Kidney (tissue), 13 donors: ENCODE measurements at regions not wholly inside any gene's neighbourhood (a gene's known extent, or its start where the extent isn't known, plus 50 kb on each side); places are given as distances from the start of the nearest gene placed in this dataset.
A peak's percentile ranks its signal among the peaks of the same experiment; 100 is the strongest.

Source experiments
- DNase-seq, 5 donors: peaks; one replicate each; pipeline ENCODE4 v3.0.0-alpha.2; 2013 to 2020
- FAIRE-seq: peaks from 2 replicates; lab custom pipeline; 2012; peaks lifted over from hg19 to GRCh38; lab: Jason Lieb, UNC
- H3K27ac ChIP-seq, 2 donors: one replicate each; pipeline ENCODE4 v1.7.0; 2013; ENCODE audit warnings: low read depth in 2 of 2, low read length in 2 of 2, inconsistent platforms in 1 of 2
- H3K27me3 ChIP-seq: one replicate; pipeline ENCODE4 v1.7.1; 2013; ENCODE audit warnings: low read length, inconsistent platforms; ENCODE audit not compliant: control insufficient read depth, insufficient read depth
- H3K36me3 ChIP-seq, 3 donors: one replicate each; pipeline versions ENCODE4 v1.7.0 to v1.7.1; 2013; ENCODE audit warnings: low read length in 3 of 3, control low read depth in 1 of 3, inconsistent platforms in 1 of 3; ENCODE audit not compliant: insufficient read depth in 3 of 3, control insufficient read depth in 2 of 3
- H3K4me1 ChIP-seq, 3 donors: one replicate each; pipeline versions ENCODE4 v1.7.0 to v1.7.1; 2013; ENCODE audit warnings: low read length in 3 of 3, inconsistent platforms in 1 of 3, low read depth in 1 of 3; ENCODE audit not compliant: control insufficient read depth in 2 of 3, insufficient read depth in 2 of 3
- H3K4me3 ChIP-seq, 3 donors: one replicate each; pipeline versions ENCODE4 v1.7.0 to v1.8.1; 2013; ENCODE audit warnings: low read length in 3 of 3, control low read depth in 1 of 3, inconsistent platforms in 1 of 3
- H3K9ac ChIP-seq, 3 donors: one replicate each; pipeline versions ENCODE4 v1.7.0 to v1.7.1; 2013; ENCODE audit warnings: low read length in 3 of 3, control low read depth in 1 of 3, inconsistent platforms in 1 of 3
- H3K9me3 ChIP-seq, 3 donors: one replicate each; pipeline versions ENCODE4 v1.7.0 to v1.7.1; 2013; ENCODE audit warnings: low read length in 3 of 3, control low read depth in 1 of 3, inconsistent platforms in 1 of 3; ENCODE audit not compliant: control insufficient read depth in 2 of 3, insufficient read depth in 1 of 3
- intact Hi-C: fragments of 100-400 bp; cut with DNase I; formaldehyde crosslinking; loops from one replicate; pipeline ENCODE4 v1.11.1; 2022
- TF ChIP-seq, protein P1 (sequence below): IDR thresholded peaks from 3 replicates; pipeline ENCODE4 v1.5.1; 2012; ENCODE audit warnings: mild to moderate bottlenecking, moderate library complexity, borderline replicate concordance; ENCODE audit not compliant: insufficient read depth; ENCODE audit errors: extremely low read depth
- donor health status: control.
- donor health status: control.
- donor health status: control.
- donor health status: control.
- donor health status: control.
- donor health status: DM: yes; HTN: yes; CAD: no.
- donor health status: Normal renal cell carcinoma (clear cell type).

DNA sequence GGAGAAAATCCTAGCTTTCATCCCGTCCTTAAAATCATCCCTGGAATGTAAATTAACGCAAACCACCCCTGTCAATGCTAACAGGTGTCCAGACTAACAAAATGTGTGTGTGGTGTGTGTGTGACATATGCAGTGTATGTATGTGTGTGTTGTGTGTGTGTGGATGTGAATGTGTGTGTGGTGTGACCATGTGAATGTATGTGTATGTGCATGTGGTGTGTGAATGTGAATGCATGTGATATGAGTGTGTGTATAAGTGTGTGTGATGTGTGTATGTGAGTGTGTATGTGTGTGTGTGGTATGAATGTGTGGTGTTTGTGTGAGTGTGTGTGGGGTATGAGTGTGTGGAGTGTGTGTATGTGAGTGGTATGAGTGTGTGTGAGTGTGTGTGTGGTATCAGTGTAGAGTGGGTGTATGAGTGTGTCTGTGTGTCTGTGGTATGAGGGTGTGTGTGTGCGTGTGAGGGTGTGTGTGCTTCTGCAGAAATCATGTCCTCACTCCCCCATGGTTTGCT, 190.8 kb downstream of the TEX29 start:
- TF ChIP-seq, protein P1, sequence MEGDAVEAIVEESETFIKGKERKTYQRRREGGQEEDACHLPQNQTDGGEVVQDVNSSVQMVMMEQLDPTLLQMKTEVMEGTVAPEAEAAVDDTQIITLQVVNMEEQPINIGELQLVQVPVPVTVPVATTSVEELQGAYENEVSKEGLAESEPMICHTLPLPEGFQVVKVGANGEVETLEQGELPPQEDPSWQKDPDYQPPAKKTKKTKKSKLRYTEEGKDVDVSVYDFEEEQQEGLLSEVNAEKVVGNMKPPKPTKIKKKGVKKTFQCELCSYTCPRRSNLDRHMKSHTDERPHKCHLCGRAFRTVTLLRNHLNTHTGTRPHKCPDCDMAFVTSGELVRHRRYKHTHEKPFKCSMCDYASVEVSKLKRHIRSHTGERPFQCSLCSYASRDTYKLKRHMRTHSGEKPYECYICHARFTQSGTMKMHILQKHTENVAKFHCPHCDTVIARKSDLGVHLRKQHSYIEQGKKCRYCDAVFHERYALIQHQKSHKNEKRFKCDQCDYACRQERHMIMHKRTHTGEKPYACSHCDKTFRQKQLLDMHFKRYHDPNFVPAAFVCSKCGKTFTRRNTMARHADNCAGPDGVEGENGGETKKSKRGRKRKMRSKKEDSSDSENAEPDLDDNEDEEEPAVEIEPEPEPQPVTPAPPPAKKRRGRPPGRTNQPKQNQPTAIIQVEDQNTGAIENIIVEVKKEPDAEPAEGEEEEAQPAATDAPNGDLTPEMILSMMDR = no peak
- no peak for FAIRE-seq
- H3K4me1 ChIP-seq = no peaks in the 10 kb centered on the region
- DNase-seq = no peak
- H3K4me3 ChIP-seq = no peak overlapping the region
- no peaks in the 10 kb centered on the region for H3K36me3 ChIP-seq
- H3K9me3 ChIP-seq = no peaks in the 10 kb centered on the region
- intact Hi-C loops = no loop called here
- no peaks in the 10 kb centered on the region for H3K27me3 ChIP-seq
- H3K27ac ChIP-seq = no peak overlapping the region
- H3K9ac ChIP-seq = no peak overlapping the region

DNA sequence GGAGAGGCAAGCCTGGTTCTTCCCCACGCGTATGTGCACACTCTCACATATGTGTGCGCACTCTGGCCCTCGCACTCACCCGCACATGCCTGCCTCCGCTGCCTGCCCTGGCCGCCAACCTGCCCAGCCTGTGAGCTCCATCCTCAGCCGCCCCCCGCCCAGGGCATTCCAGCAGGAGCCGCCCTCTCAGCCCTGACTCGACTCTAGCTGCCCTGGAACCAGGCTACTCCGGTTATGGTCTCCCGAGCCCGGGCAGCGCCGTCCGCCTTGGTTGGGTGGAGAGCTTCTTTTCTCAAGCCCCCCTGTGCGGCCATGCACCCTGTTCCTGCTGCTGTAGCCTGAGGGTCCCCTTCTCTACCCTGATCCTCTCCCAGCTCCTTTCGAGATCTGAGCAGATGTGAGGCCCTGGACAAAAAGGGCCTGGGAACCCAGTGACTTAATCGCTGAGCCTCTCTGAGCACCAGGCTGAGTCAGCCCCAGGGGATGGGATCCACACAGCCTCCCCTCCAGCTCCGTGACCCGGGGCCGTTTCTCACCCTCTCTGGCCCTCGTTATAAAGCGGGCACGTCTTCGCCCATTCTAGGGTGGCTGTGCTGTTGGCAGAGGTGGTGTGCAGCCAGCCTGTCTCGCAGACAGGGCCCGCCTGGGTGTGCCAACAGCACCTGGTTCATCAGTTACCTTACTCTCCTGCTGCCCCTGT, 191.5 kb downstream of the TEX29 start:
- intact Hi-C loops = no loop called here
- DNase-seq = peak in 2 of 5 donors; percentile 46 to 66
- H3K27ac ChIP-seq = no peak overlapping the region

DNA sequence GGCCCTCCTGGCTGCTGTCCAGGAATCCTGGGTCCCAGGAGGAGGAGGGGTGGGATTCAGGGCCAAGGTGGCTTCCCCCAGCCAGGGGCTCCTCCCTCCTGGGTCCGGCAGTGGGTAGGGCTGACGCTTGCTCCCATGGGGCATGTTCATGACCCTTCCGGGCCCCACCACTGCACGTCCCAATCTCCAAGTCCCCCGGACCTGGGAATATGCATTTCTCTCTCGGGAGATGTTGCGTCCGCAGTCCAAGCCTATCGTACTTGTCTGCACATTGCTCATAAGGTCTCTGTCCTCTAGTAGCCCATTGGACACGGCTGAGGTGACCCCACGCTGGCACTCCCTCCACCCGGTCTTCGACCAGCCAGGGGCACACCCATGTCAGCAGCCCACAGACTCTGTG, 192.3 kb downstream of the TEX29 start:
- Histone ChIP-seq H3K27ac (no peak overlapping the region), H3K4me3 (no peak overlapping the region), H3K27me3 (no peaks in the 10 kb centered on the region), H3K9me3 (no peaks in the 10 kb centered on the region), H3K4me1 (no peaks in the 10 kb centered on the region), H3K9ac (no peak overlapping the region), H3K36me3 (no peaks in the 10 kb centered on the region)
- TF ChIP-seq, protein P1 = no peak
- FAIRE-seq (no peak), DNase-seq (peak in 1 of 5 donors; percentile 53)
- intact Hi-C loops = no loop called here

More for the DNA sequence above, 191.5 kb downstream of the TEX29 start:
- TF ChIP-seq, protein P1 = no peak
- Histone ChIP-seq H3K4me3 (no peak overlapping the region), H3K27me3 (no peaks in the 10 kb centered on the region), H3K9ac (no peak overlapping the region), H3K4me1 (no peaks in the 10 kb centered on the region), H3K9me3 (no peaks in the 10 kb centered on the region), H3K36me3 (no peaks in the 10 kb centered on the region)
- no peak for FAIRE-seq
